ENCODE measurements at regions not wholly inside any gene's neighbourhood (a gene's known extent, or its start where the extent isn't known, plus 50 kb on each side); places are given as distances from the start of the nearest gene placed in this dataset.

- TF ChIP-seq TSHZ2 (CRISPR knock-in tag; IDR thresholded peaks at IDR 0.05) = no peak
- TF ChIP-seq TCF4 (CRISPR knock-in tag; IDR thresholded peaks at IDR 0.05; ENCODE audit: borderline replicate concordance) = no peak
- no peak for TF ChIP-seq ZNF70 (CRISPR knock-in tag; IDR thresholded peaks at IDR 0.05)
- TF ChIP-seq CREB5 (CRISPR knock-in tag; IDR thresholded peaks at IDR 0.05; ENCODE audit: low read depth) = no peak
- no peak for TF ChIP-seq RARB (CRISPR knock-in tag; IDR thresholded peaks at IDR 0.05)
- TF ChIP-seq ZFP3 (CRISPR knock-in tag; IDR thresholded peaks at IDR 0.05) = no peak
- TF ChIP-seq ISL1 (CRISPR knock-in tag; IDR thresholded peaks at IDR 0.05) = no peak
- TF ChIP-seq ZNF8 (CRISPR knock-in tag; IDR thresholded peaks at IDR 0.05) = no peak
- no peak for TF ChIP-seq ZFP30 (CRISPR knock-in tag; IDR thresholded peaks at IDR 0.05)
- TF ChIP-seq PATZ1 (CRISPR knock-in tag; IDR thresholded peaks at IDR 0.05; ENCODE audit: borderline replicate concordance) = no peak
- no peak for TF ChIP-seq ZNF565 (CRISPR knock-in tag; conservative IDR thresholded peaks at IDR 0.05; ENCODE audit: low read depth)
These were observed 714.2 kb downstream of the CETN3 start for GRCh38 chr5:89695371-89695770.
